Spleen (tissue), 11 donors: ENCODE measurements at regions not wholly inside any gene's neighbourhood (a gene's known extent, or its start where the extent isn't known, plus 50 kb on each side); places are given as distances from the start of the nearest gene placed in this dataset.

Experiments
- DNase-seq: peaks from one replicate; pipeline ENCODE4 v3.0.0-alpha.2; 2020
- H3K27ac ChIP-seq, 8 donors: fragments of 200-600 bp; sonication (generic) in 7 of 8; 1 replicate in 4 of 8; 2 replicates in 4 of 8; pipeline versions ENCODE4 v1.5.0 to v1.8.0; 2016 to 2021; ENCODE audit warnings: inconsistent platforms in 4 of 8, mild to moderate bottlenecking in 4 of 8, moderate library complexity in 1 of 8
- H3K27me3 ChIP-seq, 7 donors: fragments of 200-600 bp; sonication (generic) in 6 of 7; replicated peaks in 1 of 7; 1 replicate in 4 of 7; 2 replicates in 3 of 7; pipeline versions ENCODE4 v1.5.0 to v1.8.0; 2016 to 2021; ENCODE audit warnings: inconsistent platforms in 3 of 7, mild to moderate bottlenecking in 1 of 7
- H3K36me3 ChIP-seq, 6 donors: fragments of 200-600 bp; sonication (generic) in 5 of 6; 1 replicate in 4 of 6; 2 replicates in 2 of 6; pipeline versions ENCODE4 v1.5.0 to v1.8.0; 2016 to 2021; ENCODE audit warnings: inconsistent platforms in 2 of 6
- H3K4me1 ChIP-seq, 6 donors: fragments of 200-600 bp; sonication (generic) in 5 of 6; 1 replicate in 3 of 6; 2 replicates in 3 of 6; pipeline versions ENCODE4 v1.5.0 to v1.8.0; 2016 to 2021; ENCODE audit warnings: inconsistent platforms in 3 of 6
- H3K4me3 ChIP-seq, 8 donors: fragments of 200-600 bp; sonication (generic) in 7 of 8; 1 replicate in 4 of 8; 2 replicates in 4 of 8; pipeline versions ENCODE4 v1.5.0 to v1.8.0; 2016 to 2021; ENCODE audit warnings: inconsistent platforms in 4 of 8, mild to moderate bottlenecking in 4 of 8, moderate library complexity in 2 of 8
- H3K9me3 ChIP-seq, 8 donors: fragments of 200-600 bp; sonication (generic) in 7 of 8; 1 replicate in 4 of 8; 2 replicates in 4 of 8; pipeline versions ENCODE4 v1.5.0 to v1.8.0; 2016 to 2021; ENCODE audit warnings: inconsistent platforms in 4 of 8
- POLR2A ChIP-seq, 3 donors: fragments of 450-650 bp; IDR thresholded peaks; one replicate each; pipeline ENCODE4 v1.5.1; 2017; ENCODE audit warnings: antibody characterized with exemption in 3 of 3, mild to moderate bottlenecking in 1 of 3
- POLR2AphosphoS5 ChIP-seq, 3 donors: sonication (generic); formaldehyde crosslinking; IDR thresholded peaks; one replicate each; pipeline ENCODE4 v1.5.1; 2017; ENCODE audit warnings: antibody characterized with exemption in 3 of 3
- WGBS, 5 donors: extraction: QIAGEN DNeasy Blood & Tissue Kit in 3 of 5; methylation state at CpG; one replicate each; pipeline versions ENCODE4 v1.1.5 to v1.1.7; 2013 to 2018; 5-methylcytosine and 5-hydroxymethylcytosine counted together
- intact Hi-C: fragments of 100-400 bp; cut with DNase I; formaldehyde crosslinking; loops from one replicate; pipeline ENCODE4 v1.15.0; 2023; ENCODE audit warnings: low total_unique reads
- TF ChIP-seq, protein P1 (sequence below), 11 experiments: fragments of 200-600 bp in 7 of 11; fragments of 450-650 bp in 4 of 11; sonication (generic) in 4 of 11; IDR thresholded peaks in 8 of 11; conservative IDR thresholded peaks in 3 of 11; 1 replicate in 7 of 11; 2 replicates in 4 of 11; pipeline versions ENCODE4 v1.4.0 to v1.8.0; 2016 to 2021; ENCODE audit warnings: antibody characterized with exemption in 11 of 11, inconsistent platforms in 4 of 11, mild to moderate bottlenecking in 1 of 11
- donor health status: healthy with polysubstance abuse.
- donor health status: DM: no; HTN: no; CAD: no; lungs with moderate emphysema.
- donor health status: DM: no; HTN: no; CAD: no.
- donor health status: Bipolar disorder and iron deficiency.
- donor health status: healthy.
- donor health status: DM: no; HTN: no; CAD: no.
- donor health status: DM: yes; HTN: yes; CAD: no.

DNA sequence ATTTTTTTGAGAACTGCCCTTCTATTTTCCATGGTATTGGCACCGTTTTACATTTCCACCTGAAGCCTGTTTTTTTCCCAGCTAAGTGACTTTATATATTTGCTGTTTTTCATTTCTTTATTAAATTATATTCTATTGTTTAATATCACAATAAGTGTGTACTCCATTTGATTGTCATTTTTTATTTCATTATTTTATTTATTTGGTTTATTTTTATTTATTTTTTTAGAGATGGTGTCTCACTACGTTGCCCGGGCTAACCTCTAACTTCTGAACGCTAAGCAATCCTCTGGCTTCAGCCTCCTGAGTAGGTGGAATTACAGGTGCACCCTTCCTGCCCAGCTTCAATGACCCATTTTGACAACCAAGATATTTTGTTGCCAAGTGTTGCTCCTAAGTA lies 202.6 kb downstream of the SIM1 start:
- WGBS, 5 donors = 87 to 96% (median 91%) methylated on average over 4 of the region's 4 CpGs
- no peak for TF ChIP-seq POLR2A (IDR thresholded peaks at IDR 0.05)
- no peak for TF ChIP-seq POLR2AphosphoS5 (IDR thresholded peaks at IDR 0.05)
- Histone ChIP-seq H3K36me3 (no peaks in the 10 kb centered on the region), H3K9me3 (no peaks in the 10 kb centered on the region), H3K27ac (no peak overlapping the region), H3K4me3 (no peak overlapping the region), H3K4me1 (peaks cover 0 to 6% (median 3%) of the 10 kb centered on the region in 6 donors), H3K27me3 (no peaks in the 10 kb centered on the region)
- DNase-seq = no peak
- intact Hi-C loops = no loop called here

DNA sequence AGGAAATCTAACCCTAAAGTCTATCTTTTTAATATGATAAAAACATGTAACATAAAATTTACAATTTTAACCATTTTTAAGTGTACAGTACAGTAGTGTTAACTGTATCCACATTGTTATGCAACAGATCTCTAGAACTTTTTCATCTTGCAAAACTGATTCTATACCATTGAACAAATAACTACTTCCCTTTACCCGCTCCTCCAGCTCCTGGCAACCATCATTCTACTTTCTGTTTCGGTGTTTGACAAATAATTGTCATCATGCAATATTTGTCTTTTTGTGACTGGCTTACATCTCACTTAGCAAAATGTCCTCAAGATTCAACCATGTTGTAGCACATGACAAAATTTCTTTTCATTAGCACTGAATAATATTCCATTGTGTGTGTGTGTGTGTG lies 203.2 kb downstream of the SIM1 start:
- no peaks in the 10 kb centered on the region for H3K27me3 ChIP-seq
- intact Hi-C loops = no loop called here
- no peaks in the 10 kb centered on the region for H3K36me3 ChIP-seq
- H3K9me3 ChIP-seq = no peaks in the 10 kb centered on the region
- DNase-seq = no peak
- no peak overlapping the region for H3K4me3 ChIP-seq
- H3K4me1 ChIP-seq = peaks cover 0 to 6% (median 3%) of the 10 kb centered on the region in 6 donors
- TF ChIP-seq POLR2AphosphoS5 (IDR thresholded peaks at IDR 0.05) = no peak
- TF ChIP-seq, protein P1, sequence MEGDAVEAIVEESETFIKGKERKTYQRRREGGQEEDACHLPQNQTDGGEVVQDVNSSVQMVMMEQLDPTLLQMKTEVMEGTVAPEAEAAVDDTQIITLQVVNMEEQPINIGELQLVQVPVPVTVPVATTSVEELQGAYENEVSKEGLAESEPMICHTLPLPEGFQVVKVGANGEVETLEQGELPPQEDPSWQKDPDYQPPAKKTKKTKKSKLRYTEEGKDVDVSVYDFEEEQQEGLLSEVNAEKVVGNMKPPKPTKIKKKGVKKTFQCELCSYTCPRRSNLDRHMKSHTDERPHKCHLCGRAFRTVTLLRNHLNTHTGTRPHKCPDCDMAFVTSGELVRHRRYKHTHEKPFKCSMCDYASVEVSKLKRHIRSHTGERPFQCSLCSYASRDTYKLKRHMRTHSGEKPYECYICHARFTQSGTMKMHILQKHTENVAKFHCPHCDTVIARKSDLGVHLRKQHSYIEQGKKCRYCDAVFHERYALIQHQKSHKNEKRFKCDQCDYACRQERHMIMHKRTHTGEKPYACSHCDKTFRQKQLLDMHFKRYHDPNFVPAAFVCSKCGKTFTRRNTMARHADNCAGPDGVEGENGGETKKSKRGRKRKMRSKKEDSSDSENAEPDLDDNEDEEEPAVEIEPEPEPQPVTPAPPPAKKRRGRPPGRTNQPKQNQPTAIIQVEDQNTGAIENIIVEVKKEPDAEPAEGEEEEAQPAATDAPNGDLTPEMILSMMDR (IDR thresholded peaks at IDR 0.05 in 8 of 11, conservative IDR thresholded peaks at IDR 0.05 in 3 of 11) = no peak
- no peak for TF ChIP-seq POLR2A (IDR thresholded peaks at IDR 0.05)
- no peak overlapping the region for H3K27ac ChIP-seq
- WGBS, 5 donors = 67 to 84% (median 74%) methylated on average over 2 of the region's 2 CpGs

DNA sequence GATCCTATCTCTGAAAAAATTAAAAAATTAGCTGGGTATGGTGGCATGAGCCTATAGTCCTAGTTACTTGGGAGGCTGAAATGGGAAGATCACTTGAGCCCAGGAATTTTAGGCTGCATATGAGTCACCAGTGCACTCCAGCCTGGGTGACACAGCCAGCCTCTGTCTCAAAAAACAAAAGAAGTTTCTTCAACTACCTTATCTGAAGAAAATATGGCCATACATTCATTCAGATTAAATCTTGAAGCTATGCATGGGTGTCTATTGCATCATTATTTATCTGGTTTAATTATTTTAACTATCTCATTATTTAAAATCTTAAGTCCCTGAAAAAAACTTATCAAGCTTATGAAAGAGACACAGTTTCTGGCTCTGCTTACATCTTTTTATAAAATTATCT lies 204.1 kb downstream of the SIM1 start:
- H3K9me3 ChIP-seq = no peaks in the 10 kb centered on the region
- no peak for TF ChIP-seq POLR2A (IDR thresholded peaks at IDR 0.05)
- TF ChIP-seq, protein P1 (IDR thresholded peaks at IDR 0.05 in 8 of 11, conservative IDR thresholded peaks at IDR 0.05 in 3 of 11) = no peak
- H3K27ac ChIP-seq = no peak overlapping the region
- intact Hi-C loops = no loop called here
- H3K36me3 ChIP-seq = no peaks in the 10 kb centered on the region
- DNase-seq = no peak
- no peaks in the 10 kb centered on the region for H3K27me3 ChIP-seq
- H3K4me1 ChIP-seq = peaks cover 0 to 6% (median 3%) of the 10 kb centered on the region in 6 donors
- no peak overlapping the region for H3K4me3 ChIP-seq

DNA sequence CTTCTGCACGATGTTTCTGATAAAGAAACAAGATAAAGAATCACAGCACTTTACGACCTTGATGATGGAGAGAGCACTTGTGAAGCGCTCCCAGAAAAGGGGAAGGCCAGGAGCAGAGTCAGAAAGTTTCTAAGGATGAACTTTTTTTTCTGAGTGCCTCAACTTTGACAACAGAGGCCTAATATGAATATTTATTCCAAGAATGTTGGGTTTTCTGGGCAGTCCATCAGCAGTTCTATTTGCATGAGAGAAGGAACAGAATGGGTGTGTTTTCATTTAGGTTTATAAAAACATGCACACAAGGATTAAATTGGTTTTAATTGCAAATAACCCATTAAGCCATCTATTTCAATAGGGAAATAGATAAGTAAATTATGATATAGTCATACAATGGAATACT lies 204.9 kb downstream of the SIM1 start:
- WGBS, 5 donors = 75 to 92% (median 81%) methylated on average over 3 of the region's 3 CpGs

More for the DNA sequence above, 204.9 kb downstream of the SIM1 start:
- no peak overlapping the region for H3K27ac ChIP-seq
- no peaks in the 10 kb centered on the region for H3K9me3 ChIP-seq
- no peaks in the 10 kb centered on the region for H3K36me3 ChIP-seq
- H3K27me3 ChIP-seq = no peaks in the 10 kb centered on the region
- no peak overlapping the region for H3K4me3 ChIP-seq
- no peak for DNase-seq
- no peak for TF ChIP-seq POLR2AphosphoS5 (IDR thresholded peaks at IDR 0.05)
- TF ChIP-seq POLR2A (IDR thresholded peaks at IDR 0.05) = no peak
- TF ChIP-seq, protein P1 (IDR thresholded peaks at IDR 0.05 in 8 of 11, conservative IDR thresholded peaks at IDR 0.05 in 3 of 11) = no peak
- intact Hi-C loops = no loop called here
- peaks cover 0 to 6% (median 3%) of the 10 kb centered on the region in 6 donors for H3K4me1 ChIP-seq
